LNCAP (cell line): ENCODE measurements at regions not wholly inside any gene's neighbourhood (a gene's known extent, or its start where the extent isn't known, plus 50 kb on each side); places are given as distances from the start of the nearest gene placed in this dataset.

Experiments used
- TF ChIP-seq, protein P1 (sequence below): fragments of 450-650 bp; IDR thresholded peaks from 2 replicates; pipeline ENCODE4 v1.5.1; 2017; ENCODE audit warnings: mild to moderate bottlenecking

DNA sequence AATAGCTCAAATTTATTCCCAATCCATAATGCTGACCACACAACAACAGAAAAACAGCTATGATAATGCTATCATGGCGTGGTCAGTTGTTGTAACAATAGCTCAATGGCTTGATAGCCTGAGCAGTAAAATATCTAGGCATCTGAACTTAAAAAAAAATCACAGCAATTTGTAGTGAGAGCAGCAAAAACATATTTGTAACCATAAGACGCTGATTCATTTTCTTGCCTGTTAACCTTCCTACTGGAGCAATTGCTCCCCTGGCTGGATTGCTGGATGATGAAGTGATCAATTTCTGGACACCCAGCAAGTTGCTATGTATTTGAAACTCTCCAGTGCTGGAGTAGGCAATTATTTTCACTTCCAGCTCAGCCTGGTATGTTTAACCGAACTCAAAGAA is 115.1 kb downstream of the PCSK1 start:
- TF ChIP-seq, protein P1, sequence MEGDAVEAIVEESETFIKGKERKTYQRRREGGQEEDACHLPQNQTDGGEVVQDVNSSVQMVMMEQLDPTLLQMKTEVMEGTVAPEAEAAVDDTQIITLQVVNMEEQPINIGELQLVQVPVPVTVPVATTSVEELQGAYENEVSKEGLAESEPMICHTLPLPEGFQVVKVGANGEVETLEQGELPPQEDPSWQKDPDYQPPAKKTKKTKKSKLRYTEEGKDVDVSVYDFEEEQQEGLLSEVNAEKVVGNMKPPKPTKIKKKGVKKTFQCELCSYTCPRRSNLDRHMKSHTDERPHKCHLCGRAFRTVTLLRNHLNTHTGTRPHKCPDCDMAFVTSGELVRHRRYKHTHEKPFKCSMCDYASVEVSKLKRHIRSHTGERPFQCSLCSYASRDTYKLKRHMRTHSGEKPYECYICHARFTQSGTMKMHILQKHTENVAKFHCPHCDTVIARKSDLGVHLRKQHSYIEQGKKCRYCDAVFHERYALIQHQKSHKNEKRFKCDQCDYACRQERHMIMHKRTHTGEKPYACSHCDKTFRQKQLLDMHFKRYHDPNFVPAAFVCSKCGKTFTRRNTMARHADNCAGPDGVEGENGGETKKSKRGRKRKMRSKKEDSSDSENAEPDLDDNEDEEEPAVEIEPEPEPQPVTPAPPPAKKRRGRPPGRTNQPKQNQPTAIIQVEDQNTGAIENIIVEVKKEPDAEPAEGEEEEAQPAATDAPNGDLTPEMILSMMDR: no peak

DNA sequence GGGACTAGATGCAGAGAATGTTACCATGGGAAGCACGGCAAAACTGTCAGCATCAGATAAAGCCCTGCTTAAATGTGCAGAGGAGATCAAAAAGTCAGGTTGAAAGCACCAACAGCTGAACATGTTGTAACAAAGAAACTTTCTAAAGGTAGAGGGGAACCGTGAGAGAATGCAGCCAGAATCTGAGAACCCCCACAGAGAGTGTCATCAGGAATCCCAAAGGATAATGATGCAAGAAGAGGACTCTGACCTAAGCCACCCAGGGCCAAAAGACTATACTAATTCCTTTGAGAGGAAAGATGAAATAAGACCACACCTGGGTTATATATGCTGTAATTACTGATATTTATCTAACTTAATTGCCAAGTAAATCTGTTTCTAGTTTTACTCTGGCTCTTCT is 116.6 kb downstream of the PCSK1 start:
- TF ChIP-seq, protein P1: no peak

DNA sequence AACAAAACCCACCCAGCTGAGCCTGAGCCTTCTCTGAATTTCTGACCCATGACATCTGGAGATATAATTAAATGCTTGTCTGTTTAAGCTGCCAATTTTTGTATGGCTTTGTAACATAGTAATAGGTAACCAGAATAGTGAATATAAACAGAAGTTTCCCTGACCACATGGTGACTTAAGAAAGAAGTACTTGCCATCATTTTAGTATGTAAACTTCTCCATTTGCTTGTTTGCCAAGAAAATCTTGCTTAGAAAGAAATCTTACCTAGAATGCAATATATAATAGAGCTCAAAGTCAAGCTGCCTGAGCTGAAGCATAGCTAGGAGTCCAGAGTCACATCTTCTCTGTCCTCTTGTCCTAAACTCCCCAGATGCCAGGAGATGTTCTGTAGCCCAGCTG is 117.0 kb downstream of the PCSK1 start:
- TF ChIP-seq, protein P1: no peak

DNA sequence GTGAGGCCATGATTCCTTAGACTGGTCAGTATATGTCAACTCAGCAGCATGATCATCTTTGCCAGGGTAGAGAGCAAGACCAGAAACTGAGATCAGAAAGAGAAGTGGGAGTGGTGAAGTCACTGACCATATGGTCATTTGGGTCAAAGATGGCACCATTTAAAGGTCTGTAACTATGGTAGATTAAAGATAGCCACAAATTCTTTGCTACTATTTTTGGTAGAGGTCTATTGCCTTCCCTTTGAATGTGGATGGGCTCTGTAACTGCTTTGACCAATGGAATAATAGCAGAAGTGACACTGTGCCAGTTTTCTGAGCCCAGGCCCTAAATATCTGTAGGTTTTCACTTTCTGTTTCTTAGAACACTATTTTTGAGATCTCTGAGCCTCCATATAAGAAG is 117.6 kb downstream of the PCSK1 start:
- TF ChIP-seq, protein P1: no peak

DNA sequence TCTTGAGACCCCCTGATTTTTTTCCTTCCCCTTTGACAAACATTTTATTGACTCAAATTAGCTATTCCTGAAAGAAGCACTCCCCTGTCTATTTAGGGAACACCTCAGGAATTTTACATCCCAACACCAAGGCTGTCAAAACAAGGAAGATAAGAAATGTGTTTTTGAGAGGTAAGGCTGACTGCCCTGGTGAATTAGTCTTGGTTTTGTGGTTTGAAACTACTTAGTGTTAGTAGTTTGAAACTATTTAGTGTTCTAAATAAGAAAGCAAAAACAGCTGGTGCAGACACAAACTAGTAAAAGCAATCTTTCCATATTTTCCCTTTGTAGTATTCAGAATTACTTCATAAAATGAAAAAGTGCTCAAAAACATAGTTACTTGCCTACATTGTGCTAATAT is 120.7 kb downstream of the PCSK1 start:
- TF ChIP-seq, protein P1: no peak

DNA sequence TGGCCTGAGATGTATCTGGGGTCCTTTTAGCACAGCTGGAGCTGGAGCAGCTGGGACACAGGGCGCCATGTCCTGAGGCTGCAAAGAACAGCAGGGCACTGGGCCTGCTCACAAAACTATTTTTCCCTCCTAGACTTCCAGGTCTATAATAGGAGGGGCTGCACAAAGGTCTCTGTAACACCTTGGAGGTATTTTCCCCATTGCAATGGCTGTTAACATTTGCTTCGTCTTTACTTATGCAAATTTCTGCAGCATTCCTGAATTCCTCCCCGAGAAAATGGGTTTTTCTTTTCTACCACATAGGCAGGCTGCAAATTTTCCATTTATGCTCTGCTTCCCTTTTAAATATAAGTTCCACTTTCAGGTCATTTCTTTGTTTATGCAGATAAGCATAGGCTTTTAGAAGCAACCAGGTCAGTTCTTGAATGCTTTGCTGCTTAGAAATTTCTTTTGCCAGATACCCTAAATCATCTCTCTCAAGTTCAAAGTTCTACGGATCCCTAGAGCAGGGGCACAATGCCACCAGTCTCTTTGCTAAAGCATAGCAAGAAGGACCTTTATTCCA is 130.8 kb downstream of the PCSK1 start:
- TF ChIP-seq, protein P1: no peak

DNA sequence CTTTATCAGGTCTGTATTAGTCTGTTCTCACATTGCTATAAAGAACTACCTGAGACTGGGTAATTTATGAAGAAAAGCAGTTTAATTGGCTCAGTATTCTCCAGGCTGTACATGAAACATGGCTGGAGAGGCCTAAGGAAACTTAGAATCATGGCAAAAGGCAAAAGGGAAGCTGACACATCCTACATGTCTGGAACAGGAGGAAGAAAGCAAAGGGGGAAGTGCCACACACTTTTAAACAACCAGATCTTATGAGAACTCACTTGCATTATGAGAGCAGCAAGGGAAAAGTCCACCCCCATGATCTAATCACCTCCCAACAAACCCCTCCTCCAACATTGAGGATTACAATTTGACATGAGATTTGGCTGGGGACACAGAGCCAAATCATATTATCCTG is 132.1 kb downstream of the PCSK1 start:
- TF ChIP-seq, protein P1: no peak

DNA sequence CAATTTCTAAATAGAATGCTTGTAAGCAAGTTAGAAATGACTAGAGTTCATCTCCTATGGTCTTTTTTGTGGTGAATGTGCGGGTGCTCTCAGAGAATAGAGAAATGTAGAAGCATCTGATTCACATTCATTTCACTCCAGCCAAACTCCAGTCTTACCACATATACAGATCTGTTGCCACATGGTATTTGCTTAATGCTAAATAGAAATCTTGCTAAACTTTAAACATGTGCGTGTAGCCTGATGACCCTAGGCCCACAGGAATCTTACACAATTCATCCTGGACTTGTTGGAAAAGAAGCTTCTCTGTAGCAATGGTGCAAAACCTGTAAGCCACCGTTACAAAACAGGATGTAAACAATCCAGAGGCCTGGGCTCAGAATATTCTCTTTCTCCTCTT is 135.2 kb downstream of the PCSK1 start:
- TF ChIP-seq, protein P1: no peak
